Activated CD4-positive, alpha-beta T cell treated with anti-CD3 and anti-CD28 coated beads, Interleukin-2, amount 50 U/mL, for 16 hours (primary cell): ENCODE measurements at regions not wholly inside any gene's neighbourhood (a gene's known extent, or its start where the extent isn't known, plus 50 kb on each side); places are given as distances from the start of the nearest gene placed in this dataset.

Source experiments
- DNase-seq: peaks from one replicate; pipeline ENCODE4 v3.0.0-alpha.2; 2020

DNA sequence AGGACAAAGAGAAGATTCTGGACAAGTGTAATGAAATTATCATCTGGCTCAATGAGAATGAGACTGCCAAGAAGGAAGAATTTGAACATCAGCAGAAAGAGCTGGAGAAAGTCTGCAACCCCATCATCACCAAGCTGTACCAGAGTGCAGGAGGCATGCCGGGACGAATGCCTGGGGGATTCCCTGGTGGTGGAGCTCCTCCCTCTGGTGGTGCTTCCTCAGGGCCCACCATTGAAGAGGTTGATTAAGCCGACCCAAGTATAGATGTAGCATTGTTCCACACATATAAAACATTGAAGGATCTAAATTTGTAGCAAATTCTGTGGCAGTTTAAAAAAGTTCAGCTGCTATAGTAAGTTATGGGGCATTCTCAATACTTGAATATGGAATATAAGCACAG lies 174.3 kb upstream of the CCND2 start:
- no peak for DNase-seq

DNA sequence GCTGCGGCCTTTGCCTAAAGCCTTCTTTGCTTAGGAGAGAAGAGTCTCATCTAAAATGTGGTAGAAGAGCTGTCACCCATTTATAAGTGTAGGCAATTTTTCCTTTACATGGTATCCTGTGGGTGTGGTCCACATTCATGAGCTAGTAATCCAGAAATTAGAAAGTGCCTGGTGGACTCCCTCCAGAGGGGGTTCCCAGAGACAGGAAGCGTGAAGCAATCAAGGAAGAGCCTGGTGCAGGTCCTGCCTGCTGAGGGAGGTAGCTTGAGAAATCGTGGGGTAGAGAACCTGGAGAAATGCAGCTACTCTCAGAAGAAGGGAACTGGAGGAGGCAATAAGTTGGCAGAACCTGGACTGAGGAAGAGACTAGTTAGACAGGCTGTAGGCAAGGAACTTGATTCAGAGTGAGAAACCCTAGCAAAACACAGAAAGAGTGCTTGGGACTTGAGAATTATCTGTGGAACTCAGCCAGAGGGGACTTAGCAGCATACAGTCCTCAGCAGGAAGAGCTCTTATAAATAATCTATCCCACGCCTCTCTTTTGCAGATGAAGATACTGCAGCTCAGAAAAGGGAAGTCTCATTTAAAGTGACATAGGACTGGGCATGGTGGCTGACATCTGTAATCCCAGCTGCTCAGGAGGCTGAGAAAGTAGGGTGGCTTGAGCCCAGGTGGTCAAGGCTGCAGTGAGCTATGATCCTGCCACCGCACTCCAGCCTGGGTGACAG lies 182.4 kb upstream of the CCND2 start:
- no peak for DNase-seq

DNA sequence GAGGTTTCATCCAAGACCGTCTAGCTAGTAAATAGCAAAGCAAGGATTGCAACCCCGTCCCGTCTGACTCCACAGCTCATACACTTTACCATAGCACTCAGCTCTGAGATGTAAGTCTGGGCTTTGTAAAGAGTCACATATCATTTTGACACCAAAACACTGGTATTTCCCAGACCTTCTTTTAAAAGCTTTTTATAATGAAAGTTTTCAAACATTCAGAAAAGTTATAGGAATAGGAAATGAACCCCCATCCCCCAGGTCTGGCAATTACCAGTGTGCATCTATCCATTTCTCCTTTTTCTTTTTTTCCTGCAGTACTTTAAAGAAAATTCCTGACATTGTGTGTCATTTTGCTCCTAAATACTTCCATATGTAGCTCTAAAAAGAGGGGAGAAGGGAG lies 183.6 kb upstream of the CCND2 start:
- no peak for DNase-seq

DNA sequence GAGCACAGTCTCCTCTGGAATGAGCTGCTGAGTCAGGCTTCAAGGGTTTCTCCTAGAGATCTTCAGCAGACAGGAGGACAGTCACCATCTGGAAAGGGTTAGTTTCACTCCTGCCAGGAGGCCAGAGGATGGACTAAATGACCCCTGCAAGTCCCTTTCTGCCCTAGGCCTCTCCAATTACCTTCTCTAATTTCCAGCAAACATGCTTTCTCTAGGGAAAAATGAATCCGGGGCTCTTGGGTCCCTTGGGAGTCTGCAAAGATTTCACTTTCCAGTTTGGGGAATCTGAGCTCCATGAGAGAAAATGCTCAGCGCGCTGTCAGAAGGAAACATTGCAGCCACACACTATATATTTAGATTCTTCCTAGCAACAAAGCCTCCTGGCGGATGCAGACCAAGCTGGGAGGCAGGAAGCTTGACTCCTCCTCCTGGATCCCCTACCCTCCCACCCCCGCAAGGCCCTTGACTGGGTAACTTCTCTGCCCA lies 184.4 kb upstream of the CCND2 start:
- DNase-seq: no peak

DNA sequence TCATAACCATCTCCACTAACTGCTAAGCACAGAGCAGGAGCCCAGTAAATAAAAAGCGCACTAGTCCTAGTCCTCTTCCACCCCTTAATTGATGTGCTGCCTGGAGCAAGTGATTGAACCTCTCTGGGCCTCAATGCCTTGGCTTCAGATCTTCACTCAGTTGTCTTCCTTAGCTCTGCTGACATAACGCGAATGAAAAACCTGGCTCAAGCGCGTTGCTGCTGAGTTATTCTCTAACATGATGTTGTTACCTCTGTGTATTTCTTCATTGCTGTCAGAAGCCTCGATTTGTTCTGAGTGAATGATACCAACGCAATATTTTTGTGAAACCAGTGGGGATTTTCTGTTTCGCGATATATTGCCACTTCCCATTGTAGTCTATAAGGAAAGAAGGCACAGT lies 185.1 kb upstream of the CCND2 start:
- no peak for DNase-seq

DNA sequence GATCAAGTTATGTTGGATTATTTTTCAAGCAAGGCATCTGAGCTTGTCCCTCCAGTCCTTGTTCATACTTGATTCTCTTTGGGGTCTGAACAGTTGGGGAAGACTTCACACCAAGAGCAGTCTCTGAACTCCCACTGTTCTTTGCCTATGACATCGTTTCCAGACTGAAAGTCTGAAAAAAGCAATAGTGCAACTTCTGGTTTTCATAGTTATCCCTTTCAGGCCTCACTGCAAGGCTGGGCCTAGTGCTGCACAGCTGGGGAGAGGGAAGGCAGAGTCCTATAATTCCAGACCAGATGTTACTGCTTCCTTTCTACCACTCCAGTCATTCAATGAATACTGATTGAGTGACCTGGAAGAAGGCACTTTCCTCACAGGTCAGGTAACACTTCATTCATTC lies 187.1 kb upstream of the CCND2 start:
- DNase-seq: no peak

DNA sequence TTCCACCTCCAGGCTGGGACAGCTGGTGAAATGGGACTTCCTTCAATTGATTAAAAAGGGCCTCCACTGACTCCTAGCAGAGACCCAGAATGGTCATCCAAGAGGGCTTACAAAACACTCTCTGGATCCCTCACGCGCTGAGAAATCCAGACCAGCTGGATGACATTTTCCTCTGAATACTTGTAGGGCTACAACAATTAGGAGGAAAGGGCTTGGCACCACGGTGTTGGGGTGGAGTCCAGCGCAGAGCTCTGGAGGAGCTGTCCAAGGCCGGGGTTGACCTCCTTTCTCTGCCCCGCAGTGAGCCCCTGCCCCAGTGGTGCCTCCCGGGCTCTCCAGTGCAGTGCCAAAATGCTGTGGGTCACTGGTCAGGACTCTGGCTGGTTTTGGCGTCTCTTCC lies 189.0 kb upstream of the CCND2 start:
- DNase-seq: no peak

DNA sequence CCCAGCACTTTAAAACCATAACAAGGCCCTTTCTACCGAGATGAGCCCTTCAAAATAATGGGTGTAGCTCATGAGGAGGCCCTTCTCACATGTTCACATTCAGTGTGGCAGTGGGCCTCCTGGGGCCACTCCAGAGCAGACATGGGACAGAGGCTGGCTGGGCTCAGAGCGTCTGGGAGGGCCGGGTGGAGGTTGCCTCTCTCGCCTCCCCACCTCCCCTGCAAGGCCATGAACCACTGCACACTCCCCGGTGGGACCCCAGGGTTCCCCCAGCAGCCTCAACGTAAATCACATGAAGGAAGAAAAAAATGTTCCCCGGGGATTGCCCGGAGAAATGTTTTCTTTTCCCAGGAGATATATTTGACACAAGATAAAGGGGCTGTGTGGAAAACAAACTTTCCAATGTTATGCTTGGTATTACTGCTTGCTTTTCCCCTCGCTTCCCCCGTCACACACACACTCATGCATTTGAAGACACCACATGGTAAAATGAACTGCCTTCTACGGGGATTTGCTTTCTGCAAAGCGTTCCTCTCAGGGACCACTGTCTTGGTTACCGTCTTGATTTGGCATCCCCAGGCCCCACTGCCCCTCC lies 190.7 kb upstream of the CCND2 start:
- no peak for DNase-seq

DNA sequence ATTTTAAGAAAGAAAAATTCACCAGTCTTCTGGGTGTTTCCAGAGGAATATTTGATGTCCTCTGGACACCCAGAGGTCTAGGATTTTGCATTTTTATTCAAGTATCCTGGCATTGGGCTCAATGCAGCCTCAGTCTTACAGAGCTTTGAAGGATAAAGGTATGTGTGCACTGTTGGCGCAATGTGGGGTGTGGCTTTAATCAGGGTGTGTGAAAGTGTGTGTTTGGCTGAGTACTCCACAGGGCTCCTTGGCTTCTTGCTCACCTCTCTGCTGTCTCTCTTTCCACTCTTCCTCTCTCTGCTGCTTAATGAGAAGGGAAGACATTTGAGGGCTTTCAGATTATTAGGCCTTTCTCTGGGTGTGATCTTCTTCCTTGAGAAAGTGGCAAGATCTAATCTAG lies 193.3 kb upstream of the CCND2 start:
- no peak for DNase-seq

DNA sequence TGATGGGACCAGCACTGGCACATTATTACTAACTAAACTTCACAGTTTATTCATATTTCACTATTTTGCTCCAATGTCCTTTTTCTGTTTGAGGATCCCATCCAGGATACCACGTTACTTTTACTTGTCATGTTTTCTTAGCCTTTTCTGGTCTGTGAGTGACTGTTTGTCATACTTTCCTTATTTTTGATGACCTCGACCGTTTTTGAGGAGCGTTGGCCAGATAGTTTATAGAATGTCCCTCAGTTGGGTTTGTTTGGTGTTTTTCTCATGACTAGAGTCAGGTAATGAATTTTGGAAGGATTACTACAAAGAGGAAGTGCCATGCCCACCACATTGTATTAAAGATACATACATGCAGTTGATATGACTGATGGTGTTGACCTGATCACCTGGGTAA lies 199.4 kb upstream of the CCND2 start:
- no peak for DNase-seq

DNA sequence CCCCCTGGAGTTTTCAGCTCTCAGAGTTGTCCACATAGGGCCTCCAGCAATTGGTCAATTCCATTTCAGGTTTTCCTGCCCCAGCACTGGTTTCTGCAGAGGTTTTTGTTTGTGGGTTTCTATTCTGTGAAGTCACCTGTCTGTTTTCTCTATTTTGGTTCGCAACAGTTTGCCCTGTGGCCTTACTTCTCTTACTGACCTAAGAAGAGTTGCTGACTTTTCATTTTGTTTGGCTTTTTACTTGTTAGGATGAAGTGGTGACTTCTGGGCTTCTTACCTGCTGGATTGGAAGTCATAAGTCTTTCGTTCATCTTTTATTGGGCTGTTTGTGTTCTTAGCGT lies 196.4 kb upstream of the PARP11 start:
- DNase-seq: no peak

DNA sequence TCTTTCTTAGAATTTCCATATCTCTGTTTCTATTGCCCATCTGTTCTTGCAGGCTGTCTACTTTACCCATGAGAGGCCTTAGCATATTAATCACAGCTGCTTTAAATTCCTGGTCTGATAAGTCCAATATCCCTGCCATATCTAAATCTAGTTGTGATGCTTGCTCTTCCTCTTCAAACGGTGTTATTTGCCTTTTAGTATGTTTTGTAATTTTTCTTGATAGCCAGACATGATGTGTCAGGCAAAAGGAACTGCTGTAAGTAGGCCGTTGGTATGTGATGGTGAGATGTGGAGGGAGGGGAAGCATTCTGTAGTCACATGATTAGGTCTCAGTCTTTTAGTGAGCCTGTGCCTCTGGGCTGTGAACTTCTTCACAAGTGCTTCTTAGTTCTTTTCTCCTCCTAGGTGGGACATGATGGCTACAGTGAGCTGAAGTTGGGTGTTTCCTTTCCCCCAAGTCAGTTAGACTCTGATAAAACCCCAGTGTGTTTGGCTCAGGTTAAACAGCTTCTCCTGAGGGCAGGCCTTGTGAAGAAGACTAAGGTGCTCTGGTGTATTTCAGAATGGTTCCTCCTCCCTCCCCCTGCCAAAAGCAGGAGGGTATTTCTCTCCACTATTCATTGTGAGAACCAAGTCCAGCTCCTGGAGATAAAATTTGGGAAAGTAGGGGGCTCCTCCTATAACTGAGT lies 195.9 kb upstream of the PARP11 start:
- DNase-seq: no peak

DNA sequence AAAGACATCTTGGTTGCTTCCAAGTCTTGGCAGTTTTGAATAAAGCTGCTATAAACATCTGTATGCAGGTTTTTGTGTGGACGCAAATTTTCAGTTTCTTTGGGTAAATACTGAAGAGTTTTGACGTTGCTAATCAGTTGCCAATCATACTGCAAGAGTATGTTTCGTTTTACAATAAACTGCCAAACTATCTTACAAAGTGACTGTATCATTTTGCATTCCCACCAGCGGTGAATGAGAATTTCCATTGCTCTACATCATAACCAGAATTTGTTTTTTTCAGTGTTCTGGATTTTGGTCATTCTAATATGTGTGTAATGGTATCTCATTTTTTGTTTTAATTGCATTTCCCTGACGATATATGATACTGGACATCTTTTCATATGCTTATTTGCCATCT lies 190.8 kb upstream of the PARP11 start:
- DNase-seq: peak; percentile 16

DNA sequence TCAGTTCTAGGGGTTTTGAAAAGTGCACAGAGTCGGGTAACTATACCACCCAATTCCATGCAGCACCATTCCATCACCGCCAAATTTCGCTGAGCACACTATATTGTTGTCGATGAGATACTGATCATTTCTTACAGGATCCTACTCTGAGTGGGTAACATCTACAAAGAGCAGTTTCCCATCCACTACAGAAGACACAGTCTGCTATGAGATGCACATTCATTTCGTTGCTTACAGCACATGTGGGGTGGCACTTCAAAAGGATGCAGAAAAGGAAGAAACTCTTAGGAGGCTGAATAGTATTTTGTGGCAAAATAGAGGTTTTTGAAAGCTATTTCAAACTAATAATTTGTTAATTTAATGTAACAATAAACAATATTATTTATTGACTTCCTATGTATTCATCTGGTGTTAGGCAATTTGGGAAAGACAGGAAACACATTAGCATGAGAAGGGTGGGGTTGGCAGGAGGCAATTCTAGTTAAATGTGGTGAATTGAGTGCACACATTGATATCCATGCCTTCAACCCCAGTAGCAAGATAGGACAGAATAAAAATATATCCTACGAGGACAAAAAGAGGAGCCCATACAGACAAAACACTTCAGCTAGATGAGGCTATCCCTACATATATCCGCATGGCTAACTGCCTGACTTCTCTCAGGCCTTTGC lies 186.8 kb upstream of the PARP11 start:
- no peak for DNase-seq

DNA sequence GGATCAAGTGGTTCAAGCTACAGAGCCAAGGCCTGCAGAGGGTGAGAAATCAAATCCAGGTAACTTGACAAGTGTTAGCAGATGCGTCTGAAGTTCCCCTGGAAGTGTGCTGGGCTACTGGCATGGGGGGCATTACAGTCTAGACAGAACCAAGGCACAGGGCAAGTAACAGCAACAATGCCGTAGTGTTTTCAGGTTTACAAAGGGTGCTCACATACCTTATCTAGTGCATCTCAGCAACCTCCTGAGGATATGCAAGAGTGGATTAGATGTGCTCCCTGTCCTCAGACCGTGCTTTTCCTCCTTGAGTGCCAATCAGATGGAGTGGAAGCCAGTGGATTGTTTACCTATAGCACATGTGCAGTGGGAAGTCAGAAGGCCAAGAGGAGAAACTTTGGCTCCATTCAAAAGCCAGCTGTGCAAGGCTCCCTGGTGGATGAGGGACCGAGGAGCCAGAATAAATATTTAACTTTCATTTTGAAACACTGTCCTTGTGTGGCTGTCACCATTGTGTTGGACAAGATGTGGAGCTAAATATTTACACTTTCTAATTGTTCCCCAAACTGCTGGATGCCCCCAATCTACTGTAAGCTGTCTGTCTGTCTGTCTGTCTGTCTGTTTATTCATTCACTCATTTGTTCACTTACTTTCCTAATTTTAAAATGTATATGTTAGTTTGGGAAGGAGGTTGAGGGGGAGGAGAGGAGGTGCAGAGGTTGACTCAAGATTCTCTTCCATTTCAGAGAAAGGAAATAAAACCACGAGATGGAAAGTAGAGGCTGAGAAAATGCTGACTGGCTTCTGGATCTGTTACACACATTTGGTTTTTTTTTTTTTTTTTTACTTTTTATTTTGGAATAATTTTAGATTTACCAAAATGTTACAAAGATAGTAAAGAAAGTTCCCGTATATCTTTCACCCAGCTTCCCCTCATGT lies 184.0 kb upstream of the PARP11 start:
- peak; percentile 37 for DNase-seq

DNA sequence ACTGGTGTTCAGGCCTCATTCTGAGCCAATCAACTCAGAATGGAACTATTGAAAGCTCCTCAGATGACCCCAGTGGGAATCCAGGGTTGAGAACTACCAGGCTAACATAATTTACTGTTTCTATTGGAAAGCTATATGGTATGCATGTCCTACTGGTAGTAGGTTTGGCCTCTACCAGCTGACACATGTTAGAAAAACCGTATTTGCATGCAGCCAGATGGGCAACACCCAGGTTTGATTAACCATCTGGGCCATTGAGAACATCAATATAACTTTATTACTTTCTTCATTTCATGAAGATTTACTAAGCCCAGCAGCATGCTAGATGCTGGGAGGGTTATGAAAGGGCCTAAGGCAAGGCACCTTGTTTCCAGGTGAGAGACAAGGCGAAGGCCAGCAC lies 181.4 kb upstream of the PARP11 start:
- DNase-seq: no peak

DNA sequence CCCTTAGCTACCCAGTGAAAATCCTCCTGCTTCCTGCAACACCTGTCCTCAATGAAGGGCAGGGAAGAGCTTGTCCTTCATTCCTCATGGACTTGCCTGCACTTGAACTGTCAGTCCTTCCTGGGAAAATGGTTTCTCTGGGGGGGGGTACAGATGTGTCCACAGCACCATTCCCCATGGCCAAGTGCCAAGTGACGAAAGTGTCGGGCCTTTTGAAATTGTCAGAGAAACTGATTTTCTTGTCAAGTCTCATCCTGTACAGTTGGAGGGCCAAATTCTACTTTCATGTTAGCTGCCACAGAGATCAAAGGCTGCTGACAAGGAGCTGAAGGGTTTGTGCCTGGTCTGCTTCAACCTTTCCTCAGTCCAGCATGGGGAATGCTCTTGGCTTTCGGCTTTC lies 179.5 kb upstream of the PARP11 start:
- DNase-seq: no peak

DNA sequence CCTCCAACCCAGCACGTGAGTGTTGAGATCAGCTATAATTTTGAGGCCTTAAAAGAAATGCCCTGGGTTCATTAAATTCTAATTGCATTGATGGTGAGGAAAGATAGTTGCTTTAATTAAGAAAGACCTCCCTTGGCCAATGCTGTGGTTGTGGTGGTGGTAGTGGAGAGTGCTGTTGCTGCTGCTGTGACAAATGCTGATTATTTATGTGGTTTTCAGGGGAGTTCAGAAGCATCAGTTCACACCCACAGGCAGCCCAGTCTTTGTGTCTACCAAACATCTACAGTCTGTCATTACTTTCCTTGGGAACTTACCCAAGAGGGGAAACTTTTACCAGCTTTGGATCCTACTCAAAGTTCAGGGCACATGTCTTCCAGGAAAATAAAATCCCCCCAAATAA lies 178.4 kb upstream of the PARP11 start:
- DNase-seq: no peak

DNA sequence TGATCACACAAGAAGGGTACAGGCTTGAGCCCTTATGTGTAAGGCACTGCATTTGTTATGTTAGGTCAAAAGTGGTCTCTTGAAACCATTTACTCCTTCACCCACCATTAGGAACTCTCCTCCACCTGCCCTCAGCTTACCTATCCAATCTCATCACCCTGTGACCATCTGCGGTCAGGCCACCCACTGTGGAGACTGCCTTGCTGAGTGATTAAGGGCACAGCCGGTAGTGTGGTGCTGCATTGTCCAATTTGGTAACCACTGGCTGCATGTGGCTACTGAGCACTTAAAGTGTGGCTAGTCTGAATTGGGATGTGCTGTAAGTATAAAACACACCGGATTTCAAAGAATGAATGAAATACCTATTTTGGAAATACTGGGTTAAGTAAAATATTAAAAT lies 177.1 kb upstream of the PARP11 start:
- no peak for DNase-seq

DNA sequence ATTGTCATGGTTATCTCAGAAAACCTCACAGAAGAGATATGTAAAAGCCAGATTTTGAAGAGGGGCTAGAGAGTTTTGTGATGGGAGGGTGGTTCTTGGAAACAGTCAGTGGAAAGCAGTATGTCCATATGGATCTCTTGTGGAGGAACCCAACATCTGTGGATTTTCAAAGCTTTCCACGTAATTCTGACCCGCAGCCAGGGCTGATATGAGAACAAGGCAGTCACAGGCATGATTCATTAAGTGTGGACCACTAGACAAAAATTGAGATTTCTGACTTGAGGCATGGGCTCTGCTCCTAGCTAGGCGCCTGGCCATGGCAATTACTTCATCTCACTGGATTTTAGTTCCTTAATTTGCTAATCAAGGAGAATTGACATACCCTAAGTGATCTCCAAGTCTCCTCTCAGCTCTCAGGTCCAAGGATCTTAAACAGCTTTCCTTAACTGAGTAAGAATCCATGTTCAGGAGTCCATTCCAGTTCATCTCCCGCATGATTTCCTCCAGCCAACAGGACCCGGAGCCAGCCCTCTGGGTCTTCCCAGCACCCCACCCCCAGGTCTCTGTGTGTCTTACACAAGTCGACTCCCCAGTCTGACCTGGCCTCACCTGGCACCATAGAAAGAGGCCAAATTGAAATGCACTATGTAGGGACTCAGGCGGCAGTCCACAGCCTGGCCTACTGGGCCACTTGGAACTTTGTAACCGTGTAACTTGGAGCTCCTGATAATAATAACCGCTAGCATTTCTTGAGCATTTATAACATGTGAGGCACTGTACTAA lies 176.3 kb upstream of the PARP11 start:
- DNase-seq: no peak

DNA sequence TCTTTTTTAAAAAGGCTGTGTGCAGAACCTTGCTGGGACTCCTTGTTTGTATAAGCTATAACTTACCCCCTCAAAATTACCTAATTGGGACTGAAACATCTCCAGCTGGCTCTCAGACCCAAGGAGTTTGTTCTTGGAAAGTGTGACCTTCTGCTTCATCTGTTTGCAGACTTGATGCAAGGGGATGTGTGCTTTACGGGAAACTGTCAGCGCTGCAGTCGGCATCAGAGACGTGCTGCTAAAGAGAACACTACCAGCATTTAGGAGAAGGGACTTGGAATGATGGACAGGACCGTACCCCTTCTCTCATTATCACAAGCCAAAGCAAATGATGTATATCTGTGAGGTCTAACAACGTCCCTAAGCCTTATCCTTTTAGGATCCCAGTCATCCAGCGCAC lies 174.2 kb upstream of the PARP11 start:
- no peak for DNase-seq

DNA sequence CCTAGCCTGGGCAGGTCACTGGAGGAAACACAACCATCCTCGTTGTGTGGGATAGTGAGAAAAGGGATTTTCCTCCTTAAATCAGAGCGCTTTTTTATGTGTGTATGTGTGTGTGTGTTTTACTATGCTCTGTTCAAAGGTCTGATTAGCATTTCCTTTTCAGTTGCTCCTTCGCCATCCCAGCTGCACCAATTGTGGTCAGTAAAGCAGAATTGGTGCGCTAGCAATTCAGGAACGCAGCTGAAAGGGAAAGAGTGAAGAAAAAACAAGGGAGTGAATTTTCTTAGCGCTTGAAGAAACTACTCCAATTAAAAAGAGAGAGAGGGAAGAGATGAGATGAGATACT lies 173.3 kb upstream of the PARP11 start:
- no peak for DNase-seq
